GM12892 (cell line): ENCODE measurements at regions not wholly inside any gene's neighbourhood (a gene's known extent, or its start where the extent isn't known, plus 50 kb on each side); places are given as distances from the start of the nearest gene placed in this dataset.

Experiments
- POLR2A ChIP-seq: IDR thresholded peaks from 2 replicates; pipeline ENCODE4 v1.6.1; 2011; ENCODE audit warnings: low read depth, low read length, control low read depth
- POLR2AphosphoS5 ChIP-seq: IDR thresholded peaks from 2 replicates; pipeline ENCODE4 v1.6.1; 2011; ENCODE audit warnings: low read depth, low read length, control low read depth
- TAF1 ChIP-seq: IDR thresholded peaks from 2 replicates; pipeline ENCODE4 v1.6.1; 2011; ENCODE audit warnings: low read depth, mild to moderate bottlenecking, control low read depth, low read length, borderline replicate concordance

- TF ChIP-seq POLR2AphosphoS5 = no peak
- TF ChIP-seq POLR2A = no peak
- TF ChIP-seq TAF1 = no peak
Measured at GRCh38 chr13:30043631-30043925, 193.2 kb upstream of the UBL3 start.
